ENCODE measurements at regions not wholly inside any gene's neighbourhood (a gene's known extent, or its start where the extent isn't known, plus 50 kb on each side); places are given as distances from the start of the nearest gene placed in this dataset.

DNA sequence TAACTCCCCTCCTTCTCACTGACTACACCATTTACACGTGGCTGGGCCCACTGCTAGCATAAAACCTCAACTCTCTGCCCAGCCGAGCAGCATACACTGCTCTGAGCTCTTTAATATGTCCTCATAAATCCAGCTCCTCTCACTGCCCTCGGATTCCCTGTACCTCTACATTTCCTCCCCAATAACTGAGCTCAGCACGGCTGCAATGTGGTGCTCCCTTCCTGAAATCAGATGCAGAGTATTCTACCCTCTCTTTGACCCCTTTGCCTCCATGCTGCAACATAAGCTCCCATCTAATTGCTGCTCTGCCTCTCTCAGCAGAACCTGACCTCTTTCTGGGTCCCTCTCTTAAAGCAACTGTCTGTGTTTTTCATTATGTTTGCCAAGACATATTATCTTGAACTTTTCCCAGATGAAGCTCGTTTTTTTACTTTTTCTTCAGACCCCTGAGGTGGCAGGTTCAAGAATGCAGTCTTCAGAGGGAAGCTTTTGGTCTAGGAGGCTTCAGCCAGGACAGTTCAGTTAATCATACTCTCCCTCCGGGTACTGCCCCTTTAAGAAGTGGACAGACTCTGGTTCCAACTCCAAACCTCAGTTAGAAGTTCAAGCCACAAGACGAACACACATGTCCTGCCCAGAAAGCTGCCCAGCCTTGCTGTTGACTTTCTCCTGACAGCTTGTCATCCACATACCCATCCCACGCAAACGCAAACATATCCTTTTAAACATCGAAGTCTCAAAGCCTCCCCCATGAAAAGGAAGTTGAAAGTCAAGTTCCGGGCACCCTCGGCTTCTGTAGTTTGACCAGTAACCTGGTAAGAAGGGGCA, 81.1 kb upstream of the NEO1 start:
- no peaks in the 10 kb centered on the region for H3K9me3 ChIP-seq
- ATAC-seq = peak in 2 of 4 donors; percentile 18 to 78
- WGBS (ENCODE audit: insufficient coverage, low coverage, low lambda C conversion rate, missing lambda C conversion rate) = 32% methylated on average over 12 of the region's 12 CpGs
- H3K27ac ChIP-seq = peak overlapping the region in 2 of 3 donors; percentile 18 to 24
- H3K4me3 ChIP-seq = no peak overlapping the region
- intact Hi-C loops (cut with DNase I) = no loop called here
- H3K27me3 ChIP-seq = no peaks in the 10 kb centered on the region
- DNase-seq = no peak
- no peaks in the 10 kb centered on the region for H3K4me1 ChIP-seq
- H3K36me3 ChIP-seq = no peaks in the 10 kb centered on the region
- TF ChIP-seq, protein P1, sequence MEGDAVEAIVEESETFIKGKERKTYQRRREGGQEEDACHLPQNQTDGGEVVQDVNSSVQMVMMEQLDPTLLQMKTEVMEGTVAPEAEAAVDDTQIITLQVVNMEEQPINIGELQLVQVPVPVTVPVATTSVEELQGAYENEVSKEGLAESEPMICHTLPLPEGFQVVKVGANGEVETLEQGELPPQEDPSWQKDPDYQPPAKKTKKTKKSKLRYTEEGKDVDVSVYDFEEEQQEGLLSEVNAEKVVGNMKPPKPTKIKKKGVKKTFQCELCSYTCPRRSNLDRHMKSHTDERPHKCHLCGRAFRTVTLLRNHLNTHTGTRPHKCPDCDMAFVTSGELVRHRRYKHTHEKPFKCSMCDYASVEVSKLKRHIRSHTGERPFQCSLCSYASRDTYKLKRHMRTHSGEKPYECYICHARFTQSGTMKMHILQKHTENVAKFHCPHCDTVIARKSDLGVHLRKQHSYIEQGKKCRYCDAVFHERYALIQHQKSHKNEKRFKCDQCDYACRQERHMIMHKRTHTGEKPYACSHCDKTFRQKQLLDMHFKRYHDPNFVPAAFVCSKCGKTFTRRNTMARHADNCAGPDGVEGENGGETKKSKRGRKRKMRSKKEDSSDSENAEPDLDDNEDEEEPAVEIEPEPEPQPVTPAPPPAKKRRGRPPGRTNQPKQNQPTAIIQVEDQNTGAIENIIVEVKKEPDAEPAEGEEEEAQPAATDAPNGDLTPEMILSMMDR (IDR thresholded peaks at IDR 0.05) = no peak
- TF ChIP-seq POLR2A (IDR thresholded peaks at IDR 0.05) = no peak

DNA sequence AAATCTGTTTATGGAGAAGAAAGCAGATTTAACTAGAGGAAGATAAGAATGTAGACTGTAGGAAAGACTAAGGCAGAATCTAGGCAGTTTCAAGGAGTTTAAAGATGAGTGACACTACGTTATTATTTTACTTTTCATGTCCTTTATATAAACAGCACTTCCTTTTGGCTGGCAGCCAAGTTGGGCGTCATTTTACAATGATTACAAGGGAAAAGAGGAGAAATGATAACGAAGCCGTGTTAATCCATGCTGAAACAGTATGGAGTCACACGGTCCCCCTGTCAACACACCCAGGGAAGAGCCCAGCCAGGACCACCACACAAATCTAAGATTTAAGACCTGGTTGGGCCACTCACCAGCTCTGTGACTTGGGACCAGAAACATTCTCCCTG, 83.7 kb upstream of the NEO1 start:
- TF ChIP-seq, protein P1 (IDR thresholded peaks at IDR 0.05) = no peak
- TF ChIP-seq POLR2A (IDR thresholded peaks at IDR 0.05) = no peak
- no peaks in the 10 kb centered on the region for H3K36me3 ChIP-seq
- intact Hi-C loops (cut with DNase I) = no loop called here
- DNase-seq = peak in 1 of 3 donors; percentile 25
- H3K4me1 ChIP-seq = no peaks in the 10 kb centered on the region
- H3K27me3 ChIP-seq = no peaks in the 10 kb centered on the region
- H3K27ac ChIP-seq = no peak overlapping the region
- no peak overlapping the region for H3K4me3 ChIP-seq
- no peak for ATAC-seq
- no peaks in the 10 kb centered on the region for H3K9me3 ChIP-seq
- WGBS (ENCODE audit: insufficient coverage, low coverage, low lambda C conversion rate, missing lambda C conversion rate) = 22% methylated on average over 5 of the region's 5 CpGs

DNA sequence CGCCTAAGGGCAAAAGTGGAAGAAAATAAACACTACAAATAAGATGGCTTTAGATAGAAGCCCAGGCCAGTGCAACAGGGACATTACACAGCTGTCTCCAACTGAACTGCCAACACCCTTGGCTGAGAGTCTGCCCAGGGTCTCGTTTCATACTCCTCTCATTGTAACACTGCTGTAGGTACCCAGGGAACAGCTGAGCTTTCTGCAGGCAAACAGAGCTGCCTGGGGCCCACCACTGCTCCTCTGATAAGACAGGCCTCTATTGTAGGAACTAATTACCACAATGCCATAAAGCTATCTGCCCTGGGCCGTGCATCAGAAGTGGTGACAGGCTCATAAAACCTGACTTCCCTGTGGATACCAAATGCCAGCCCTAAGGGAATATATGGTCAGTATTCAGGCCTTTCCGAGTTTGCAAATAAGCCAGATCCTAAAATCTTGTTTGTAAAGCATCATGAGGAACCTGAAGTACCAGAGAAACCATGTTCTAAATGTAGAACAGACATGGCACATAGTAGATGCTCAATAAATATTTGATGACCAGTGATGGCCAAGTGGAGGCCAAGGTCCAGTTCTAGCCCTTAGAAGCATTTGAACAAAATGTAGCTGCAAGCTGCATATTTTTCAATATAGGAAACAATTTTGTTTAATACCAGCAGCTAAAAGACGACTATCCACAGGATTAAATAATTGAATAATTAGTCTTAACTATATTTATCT, 84.3 kb upstream of the NEO1 start:
- TF ChIP-seq, protein P1 (IDR thresholded peaks at IDR 0.05) = no peak
- TF ChIP-seq POLR2A (IDR thresholded peaks at IDR 0.05) = no peak
- H3K9me3 ChIP-seq = no peaks in the 10 kb centered on the region
- H3K27ac ChIP-seq = no peak overlapping the region
- DNase-seq (no peak), ATAC-seq (no peak)
- WGBS (ENCODE audit: insufficient coverage, low coverage, low lambda C conversion rate, missing lambda C conversion rate) = 54% methylated on average over 3 of the region's 5 CpGs
- H3K4me1 ChIP-seq = no peaks in the 10 kb centered on the region
- no peaks in the 10 kb centered on the region for H3K27me3 ChIP-seq
- H3K4me3 ChIP-seq = no peak overlapping the region
- intact Hi-C loops (cut with DNase I) = no loop called here
- H3K36me3 ChIP-seq = no peaks in the 10 kb centered on the region

DNA sequence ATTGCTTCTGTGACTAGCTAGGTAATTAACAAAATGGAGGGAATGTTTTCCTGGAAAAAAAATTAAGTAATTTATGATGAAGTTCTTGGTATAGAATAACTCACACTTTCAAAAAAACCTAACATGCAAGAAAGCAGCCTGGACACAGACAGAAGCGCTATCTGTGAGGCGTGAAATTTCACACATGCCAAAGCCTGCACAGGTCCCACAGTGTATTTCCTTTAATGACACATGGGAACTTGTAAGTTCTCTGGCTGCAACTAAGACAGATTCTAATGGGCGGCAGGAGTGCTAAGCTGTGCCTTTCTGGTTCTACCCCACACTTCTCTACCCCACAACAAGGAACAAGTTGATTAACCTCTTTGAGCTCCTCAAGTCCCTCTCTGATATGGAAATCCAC, 84.9 kb upstream of the NEO1 start:
- H3K4me3 ChIP-seq = no peak overlapping the region
- no peak overlapping the region for H3K27ac ChIP-seq
- intact Hi-C loops (cut with DNase I) = no loop called here
- H3K27me3 ChIP-seq = no peaks in the 10 kb centered on the region
- H3K9me3 ChIP-seq = no peaks in the 10 kb centered on the region
- ATAC-seq (peak in 1 of 4 donors; percentile 10), DNase-seq (no peak)
- no peaks in the 10 kb centered on the region for H3K36me3 ChIP-seq
- TF ChIP-seq, protein P1 (IDR thresholded peaks at IDR 0.05) = no peak
- TF ChIP-seq POLR2A (IDR thresholded peaks at IDR 0.05) = no peak
- H3K4me1 ChIP-seq = no peaks in the 10 kb centered on the region
- WGBS (ENCODE audit: insufficient coverage, low coverage, low lambda C conversion rate, missing lambda C conversion rate) = 65% methylated on average over 3 of the region's 3 CpGs

All from right lobe of liver (tissue), 6 donors.